ENCODE measurements at regions not wholly inside any gene's neighbourhood (a gene's known extent, or its start where the extent isn't known, plus 50 kb on each side); places are given as distances from the start of the nearest gene placed in this dataset.

DNA sequence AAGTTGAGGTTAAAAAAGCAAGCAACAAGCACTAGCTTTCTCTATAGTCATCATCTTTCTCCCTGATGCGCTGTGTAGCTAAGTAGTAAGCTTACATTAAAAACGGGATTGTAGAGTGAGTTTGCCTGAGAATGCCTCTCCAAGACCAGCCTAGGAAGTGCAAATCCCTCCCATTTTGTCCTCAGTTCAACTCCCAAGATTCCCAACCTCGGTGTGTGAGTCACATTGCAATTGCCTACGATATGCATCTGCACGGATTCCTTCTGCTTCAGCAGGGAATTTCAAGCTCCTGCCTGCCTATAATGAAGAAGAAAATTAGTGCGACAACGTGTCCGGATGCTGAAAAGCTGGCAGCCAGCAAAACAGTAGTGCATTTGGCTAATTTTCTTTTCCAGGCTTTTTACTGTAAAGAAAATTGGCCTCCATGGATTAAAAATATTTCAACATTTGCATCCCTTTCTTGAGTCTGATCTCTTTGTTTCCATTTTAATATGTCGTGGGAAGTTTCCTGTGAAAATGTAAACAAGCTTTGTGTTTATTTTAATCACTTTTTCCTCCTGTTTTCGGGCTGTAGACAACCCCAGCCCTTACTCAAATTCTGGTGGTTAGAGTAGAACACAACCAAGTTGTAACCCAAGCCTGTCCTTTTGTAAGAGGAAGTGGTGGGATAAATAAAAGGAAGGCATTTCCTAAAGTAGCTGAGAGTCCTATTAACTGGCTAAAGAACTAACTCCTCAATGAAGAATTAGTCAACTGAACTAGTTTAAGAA, 58.4 kb upstream of the TET2 start:
- TF ChIP-seq, protein P1, sequence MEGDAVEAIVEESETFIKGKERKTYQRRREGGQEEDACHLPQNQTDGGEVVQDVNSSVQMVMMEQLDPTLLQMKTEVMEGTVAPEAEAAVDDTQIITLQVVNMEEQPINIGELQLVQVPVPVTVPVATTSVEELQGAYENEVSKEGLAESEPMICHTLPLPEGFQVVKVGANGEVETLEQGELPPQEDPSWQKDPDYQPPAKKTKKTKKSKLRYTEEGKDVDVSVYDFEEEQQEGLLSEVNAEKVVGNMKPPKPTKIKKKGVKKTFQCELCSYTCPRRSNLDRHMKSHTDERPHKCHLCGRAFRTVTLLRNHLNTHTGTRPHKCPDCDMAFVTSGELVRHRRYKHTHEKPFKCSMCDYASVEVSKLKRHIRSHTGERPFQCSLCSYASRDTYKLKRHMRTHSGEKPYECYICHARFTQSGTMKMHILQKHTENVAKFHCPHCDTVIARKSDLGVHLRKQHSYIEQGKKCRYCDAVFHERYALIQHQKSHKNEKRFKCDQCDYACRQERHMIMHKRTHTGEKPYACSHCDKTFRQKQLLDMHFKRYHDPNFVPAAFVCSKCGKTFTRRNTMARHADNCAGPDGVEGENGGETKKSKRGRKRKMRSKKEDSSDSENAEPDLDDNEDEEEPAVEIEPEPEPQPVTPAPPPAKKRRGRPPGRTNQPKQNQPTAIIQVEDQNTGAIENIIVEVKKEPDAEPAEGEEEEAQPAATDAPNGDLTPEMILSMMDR (conservative IDR thresholded peaks at IDR 0.05; ENCODE audit: low read depth in 2 of 2), result no peak
- TF ChIP-seq POLR2AphosphoS5 (IDR thresholded peaks at IDR 0.05; ENCODE audit: low read depth) (no peak), EZH2phosphoT487 (IDR thresholded peaks at IDR 0.05; ENCODE audit: unreplicated experiment) (no peak), CREB1 (CRISPR knock-in tag; IDR thresholded peaks at IDR 0.05; ENCODE audit: low read depth) (no peak), EZH2 (IDR thresholded peaks at IDR 0.05; ENCODE audit: low read depth, unreplicated experiment) (no peak), JUNB (IDR thresholded peaks at IDR 0.05; ENCODE audit: unreplicated experiment) (no peak), ZNF114 (CRISPR knock-in tag; IDR thresholded peaks at IDR 0.05) (no peak), ZNF331 (CRISPR knock-in tag; IDR thresholded peaks at IDR 0.05; ENCODE audit: low read depth) (no peak), STAT1 (IDR thresholded peaks at IDR 0.05; ENCODE audit: unreplicated experiment) (no peak), NANOG (IDR thresholded peaks at IDR 0.05; ENCODE audit: borderline replicate concordance) (no peak)
- TF ChIP-seq, protein P2, sequence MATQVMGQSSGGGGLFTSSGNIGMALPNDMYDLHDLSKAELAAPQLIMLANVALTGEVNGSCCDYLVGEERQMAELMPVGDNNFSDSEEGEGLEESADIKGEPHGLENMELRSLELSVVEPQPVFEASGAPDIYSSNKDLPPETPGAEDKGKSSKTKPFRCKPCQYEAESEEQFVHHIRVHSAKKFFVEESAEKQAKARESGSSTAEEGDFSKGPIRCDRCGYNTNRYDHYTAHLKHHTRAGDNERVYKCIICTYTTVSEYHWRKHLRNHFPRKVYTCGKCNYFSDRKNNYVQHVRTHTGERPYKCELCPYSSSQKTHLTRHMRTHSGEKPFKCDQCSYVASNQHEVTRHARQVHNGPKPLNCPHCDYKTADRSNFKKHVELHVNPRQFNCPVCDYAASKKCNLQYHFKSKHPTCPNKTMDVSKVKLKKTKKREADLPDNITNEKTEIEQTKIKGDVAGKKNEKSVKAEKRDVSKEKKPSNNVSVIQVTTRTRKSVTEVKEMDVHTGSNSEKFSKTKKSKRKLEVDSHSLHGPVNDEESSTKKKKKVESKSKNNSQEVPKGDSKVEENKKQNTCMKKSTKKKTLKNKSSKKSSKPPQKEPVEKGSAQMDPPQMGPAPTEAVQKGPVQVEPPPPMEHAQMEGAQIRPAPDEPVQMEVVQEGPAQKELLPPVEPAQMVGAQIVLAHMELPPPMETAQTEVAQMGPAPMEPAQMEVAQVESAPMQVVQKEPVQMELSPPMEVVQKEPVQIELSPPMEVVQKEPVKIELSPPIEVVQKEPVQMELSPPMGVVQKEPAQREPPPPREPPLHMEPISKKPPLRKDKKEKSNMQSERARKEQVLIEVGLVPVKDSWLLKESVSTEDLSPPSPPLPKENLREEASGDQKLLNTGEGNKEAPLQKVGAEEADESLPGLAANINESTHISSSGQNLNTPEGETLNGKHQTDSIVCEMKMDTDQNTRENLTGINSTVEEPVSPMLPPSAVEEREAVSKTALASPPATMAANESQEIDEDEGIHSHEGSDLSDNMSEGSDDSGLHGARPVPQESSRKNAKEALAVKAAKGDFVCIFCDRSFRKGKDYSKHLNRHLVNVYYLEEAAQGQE (IDR thresholded peaks at IDR 0.05; ENCODE audit: unreplicated experiment), result no peak
- TF ChIP-seq, protein P3, sequence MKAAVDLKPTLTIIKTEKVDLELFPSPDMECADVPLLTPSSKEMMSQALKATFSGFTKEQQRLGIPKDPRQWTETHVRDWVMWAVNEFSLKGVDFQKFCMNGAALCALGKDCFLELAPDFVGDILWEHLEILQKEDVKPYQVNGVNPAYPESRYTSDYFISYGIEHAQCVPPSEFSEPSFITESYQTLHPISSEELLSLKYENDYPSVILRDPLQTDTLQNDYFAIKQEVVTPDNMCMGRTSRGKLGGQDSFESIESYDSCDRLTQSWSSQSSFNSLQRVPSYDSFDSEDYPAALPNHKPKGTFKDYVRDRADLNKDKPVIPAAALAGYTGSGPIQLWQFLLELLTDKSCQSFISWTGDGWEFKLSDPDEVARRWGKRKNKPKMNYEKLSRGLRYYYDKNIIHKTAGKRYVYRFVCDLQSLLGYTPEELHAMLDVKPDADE (IDR thresholded peaks at IDR 0.05), result no peak
- TF ChIP-seq, protein P4, sequence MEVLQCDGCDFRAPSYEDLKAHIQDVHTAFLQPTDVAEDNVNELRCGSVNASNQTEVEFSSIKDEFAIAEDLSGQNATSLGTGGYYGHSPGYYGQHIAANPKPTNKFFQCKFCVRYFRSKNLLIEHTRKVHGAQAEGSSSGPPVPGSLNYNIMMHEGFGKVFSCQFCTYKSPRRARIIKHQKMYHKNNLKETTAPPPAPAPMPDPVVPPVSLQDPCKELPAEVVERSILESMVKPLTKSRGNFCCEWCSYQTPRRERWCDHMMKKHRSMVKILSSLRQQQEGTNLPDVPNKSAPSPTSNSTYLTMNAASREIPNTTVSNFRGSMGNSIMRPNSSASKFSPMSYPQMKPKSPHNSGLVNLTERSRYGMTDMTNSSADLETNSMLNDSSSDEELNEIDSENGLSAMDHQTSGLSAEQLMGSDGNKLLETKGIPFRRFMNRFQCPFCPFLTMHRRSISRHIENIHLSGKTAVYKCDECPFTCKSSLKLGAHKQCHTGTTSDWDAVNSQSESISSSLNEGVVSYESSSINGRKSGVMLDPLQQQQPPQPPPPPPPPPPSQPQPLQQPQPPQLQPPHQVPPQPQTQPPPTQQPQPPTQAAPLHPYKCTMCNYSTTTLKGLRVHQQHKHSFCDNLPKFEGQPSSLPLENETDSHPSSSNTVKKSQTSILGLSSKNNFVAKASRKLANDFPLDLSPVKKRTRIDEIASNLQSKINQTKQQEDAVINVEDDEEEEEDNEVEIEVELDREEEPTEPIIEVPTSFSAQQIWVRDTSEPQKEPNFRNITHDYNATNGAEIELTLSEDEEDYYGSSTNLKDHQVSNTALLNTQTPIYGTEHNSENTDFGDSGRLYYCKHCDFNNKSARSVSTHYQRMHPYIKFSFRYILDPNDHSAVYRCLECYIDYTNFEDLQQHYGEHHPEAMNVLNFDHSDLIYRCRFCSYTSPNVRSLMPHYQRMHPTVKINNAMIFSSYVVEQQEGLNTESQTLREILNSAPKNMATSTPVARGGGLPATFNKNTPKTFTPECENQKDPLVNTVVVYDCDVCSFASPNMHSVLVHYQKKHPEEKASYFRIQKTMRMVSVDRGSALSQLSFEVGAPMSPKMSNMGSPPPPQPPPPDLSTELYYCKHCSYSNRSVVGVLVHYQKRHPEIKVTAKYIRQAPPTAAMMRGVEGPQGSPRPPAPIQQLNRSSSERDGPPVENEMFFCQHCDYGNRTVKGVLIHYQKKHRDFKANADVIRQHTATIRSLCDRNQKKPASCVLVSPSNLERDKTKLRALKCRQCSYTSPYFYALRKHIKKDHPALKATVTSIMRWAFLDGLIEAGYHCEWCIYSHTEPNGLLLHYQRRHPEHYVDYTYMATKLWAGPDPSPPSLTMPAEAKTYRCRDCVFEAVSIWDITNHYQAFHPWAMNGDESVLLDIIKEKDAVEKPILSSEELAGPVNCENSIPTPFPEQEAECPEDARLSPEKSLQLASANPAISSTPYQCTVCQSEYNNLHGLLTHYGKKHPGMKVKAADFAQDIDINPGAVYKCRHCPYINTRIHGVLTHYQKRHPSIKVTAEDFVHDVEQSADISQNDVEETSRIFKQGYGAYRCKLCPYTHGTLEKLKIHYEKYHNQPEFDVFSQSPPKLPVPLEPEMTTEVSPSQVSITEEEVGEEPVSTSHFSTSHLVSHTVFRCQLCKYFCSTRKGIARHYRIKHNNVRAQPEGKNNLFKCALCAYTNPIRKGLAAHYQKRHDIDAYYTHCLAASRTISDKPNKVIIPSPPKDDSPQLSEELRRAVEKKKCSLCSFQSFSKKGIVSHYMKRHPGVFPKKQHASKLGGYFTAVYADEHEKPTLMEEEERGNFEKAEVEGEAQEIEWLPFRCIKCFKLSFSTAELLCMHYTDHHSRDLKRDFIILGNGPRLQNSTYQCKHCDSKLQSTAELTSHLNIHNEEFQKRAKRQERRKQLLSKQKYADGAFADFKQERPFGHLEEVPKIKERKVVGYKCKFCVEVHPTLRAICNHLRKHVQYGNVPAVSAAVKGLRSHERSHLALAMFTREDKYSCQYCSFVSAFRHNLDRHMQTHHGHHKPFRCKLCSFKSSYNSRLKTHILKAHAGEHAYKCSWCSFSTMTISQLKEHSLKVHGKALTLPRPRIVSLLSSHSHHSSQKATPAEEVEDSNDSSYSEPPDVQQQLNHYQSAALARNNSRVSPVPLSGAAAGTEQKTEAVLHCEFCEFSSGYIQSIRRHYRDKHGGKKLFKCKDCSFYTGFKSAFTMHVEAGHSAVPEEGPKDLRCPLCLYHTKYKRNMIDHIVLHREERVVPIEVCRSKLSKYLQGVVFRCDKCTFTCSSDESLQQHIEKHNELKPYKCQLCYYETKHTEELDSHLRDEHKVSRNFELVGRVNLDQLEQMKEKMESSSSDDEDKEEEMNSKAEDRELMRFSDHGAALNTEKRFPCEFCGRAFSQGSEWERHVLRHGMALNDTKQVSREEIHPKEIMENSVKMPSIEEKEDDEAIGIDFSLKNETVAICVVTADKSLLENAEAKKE (CRISPR knock-in tag; IDR thresholded peaks at IDR 0.05), result no peak
